ENCODE measurements at regions not wholly inside any gene's neighbourhood (a gene's known extent, or its start where the extent isn't known, plus 50 kb on each side); places are given as distances from the start of the nearest gene placed in this dataset.

- TF ChIP-seq POLR2A (IDR thresholded peaks at IDR 0.05; ENCODE audit: control extremely low read depth in 1 of 2, low read depth in 2 of 2, low read length in 2 of 2) (no peak), EZH2 (IDR thresholded peaks at IDR 0.05; ENCODE audit: low read depth, low read length, severe bottlenecking) (no peak), POLR2AphosphoS5 (IDR thresholded peaks at IDR 0.05; ENCODE audit: low read depth, low read length) (no peak), TAF1 (IDR thresholded peaks at IDR 0.05; ENCODE audit: low read depth, low read length) (no peak), RAD21 (IDR thresholded peaks at IDR 0.05 in 1 of 2, conservative IDR thresholded peaks at IDR 0.05 in 1 of 2; ENCODE audit: low read depth in 2 of 2, low read length in 2 of 2) (no peak), ZNF274 (IDR thresholded peaks at IDR 0.05; ENCODE audit: borderline replicate concordance, extremely low read depth, low read length) (no peak), CTCF (IDR thresholded peaks at IDR 0.05; ENCODE audit: control extremely low read depth in 1 of 3, insufficient read depth in 1 of 3, low read depth in 1 of 3, low read length in 3 of 3) (no peak), CHD7 (IDR thresholded peaks at IDR 0.05; ENCODE audit: insufficient replicate concordance, low read length) (no peak), SP1 (IDR thresholded peaks at IDR 0.05; ENCODE audit: low read depth, low read length) (no peak)
Observed at GRCh38 chr7:26443006-26443405, 151.3 kb downstream of the SNX10 start.
